DOHH2 (cell line): ENCODE measurements at regions not wholly inside any gene's neighbourhood (a gene's known extent, or its start where the extent isn't known, plus 50 kb on each side); places are given as distances from the start of the nearest gene placed in this dataset.

Source experiments
- H3F3A ChIP-seq: fragments of 200-600 bp; sonication (generic), shearing (Covaris generic); 2 replicates; pipeline ENCODE4 v1.6.0; 2016; ENCODE audit warnings: antibody characterized with exemption, mild to moderate bottlenecking; ENCODE audit not compliant: control insufficient read depth, insufficient read depth
- H3K27ac ChIP-seq: fragments of 200-600 bp; sonication (generic); 2 replicates; pipeline ENCODE4 v1.5.1; 2014; ENCODE audit warnings: low read depth, mild to moderate bottlenecking, low read length, moderate library complexity
- H3K27me3 ChIP-seq: fragments of 200-600 bp; sonication (generic); 2 replicates; pipeline ENCODE4 v1.6.1; 2014; ENCODE audit warnings: mild to moderate bottlenecking, low read length, mixed read lengths; ENCODE audit not compliant: control insufficient read depth
- H3K36me3 ChIP-seq: fragments of 200-600 bp; sonication (generic); 2 replicates; pipeline ENCODE4 v1.6.1; 2014; ENCODE audit warnings: mild to moderate bottlenecking, low read length, moderate library complexity, mixed read lengths; ENCODE audit not compliant: control insufficient read depth
- H3K4me1 ChIP-seq: fragments of 200-600 bp; sonication (generic); 2 replicates; pipeline ENCODE4 v1.6.1; 2014; ENCODE audit warnings: mild to moderate bottlenecking, low read length, mixed read lengths; ENCODE audit not compliant: control insufficient read depth
- H3K4me2 ChIP-seq: fragments of 200-600 bp; sonication (generic); 2 replicates; pipeline ENCODE4 v1.6.0; 2014; ENCODE audit warnings: mild to moderate bottlenecking, low read length, moderate library complexity
- H3K4me3 ChIP-seq: fragments of 200-600 bp; sonication (generic); 2 replicates; pipeline ENCODE4 v1.5.1; 2014; ENCODE audit warnings: mild to moderate bottlenecking, low read length, mixed read lengths
- H3K79me2 ChIP-seq: fragments of 200-600 bp; sonication (generic); 2 replicates; pipeline ENCODE4 v1.6.1; 2014; ENCODE audit warnings: mild to moderate bottlenecking, low read length, mixed read lengths; ENCODE audit not compliant: control insufficient read depth
- H3K9me2 ChIP-seq: fragments of 200-600 bp; sonication (generic); replicated peaks from 2 replicates; pipeline ENCODE4 v1.6.1; 2014; ENCODE audit warnings: mild to moderate bottlenecking, low read length, mixed read lengths; ENCODE audit not compliant: control insufficient read depth
- H3K9me3 ChIP-seq: fragments of 200-600 bp; sonication (generic); 2 replicates; pipeline ENCODE4 v1.6.1; 2014; ENCODE audit warnings: antibody characterized with exemption, low read length, mixed read lengths; ENCODE audit not compliant: control insufficient read depth, insufficient read depth
- H4K20me1 ChIP-seq: fragments of 200-600 bp; sonication (generic); 2 replicates; pipeline ENCODE4 v1.6.0; 2014; ENCODE audit warnings: low read depth, mild to moderate bottlenecking, antibody characterized with exemption, low read length, moderate library complexity; ENCODE audit not compliant: control insufficient read depth, insufficient read depth
- CTCF ChIP-seq: fragments of 200-600 bp; sonication (generic); IDR thresholded peaks from one replicate; pipeline ENCODE4 v1.5.1; 2014; ENCODE audit warnings: antibody characterized with exemption, mild to moderate bottlenecking, low read depth, low read length; ENCODE audit not compliant: poor library complexity, severe bottlenecking
- EZH2phosphoT487 ChIP-seq: fragments of 200-600 bp; sonication (generic); IDR thresholded peaks from 2 replicates; pipeline ENCODE4 v1.6.1; 2017; ENCODE audit warnings: borderline replicate concordance, mild to moderate bottlenecking, antibody characterized with exemption, low read length, moderate library complexity, mixed read lengths

DNA sequence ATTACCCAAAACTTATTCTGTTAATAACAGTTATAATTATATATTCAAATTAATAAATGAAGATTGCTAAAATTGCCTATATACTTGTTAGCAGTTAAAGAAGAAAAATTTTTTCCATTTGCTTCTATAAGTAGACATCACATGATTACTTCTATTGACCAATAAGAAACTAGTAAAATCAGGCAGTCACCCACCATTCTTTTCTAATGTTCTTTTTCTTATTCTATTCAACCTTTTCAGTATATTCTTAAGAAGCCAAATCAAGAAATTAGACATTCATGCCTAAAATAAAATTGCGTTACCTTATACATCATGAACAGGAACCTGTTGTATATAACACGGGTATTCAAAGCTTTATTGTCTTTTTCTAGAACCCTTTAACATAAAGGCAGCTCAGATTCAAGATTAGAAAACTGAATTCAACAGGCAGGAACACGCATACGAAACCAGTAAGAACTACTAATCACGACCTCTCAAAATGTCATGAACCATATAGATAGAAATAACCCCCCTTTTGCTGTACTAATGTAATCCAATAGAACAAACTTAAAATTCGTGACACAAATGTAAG lies 568.1 kb upstream of the DIPK2B start:
- no peaks in the 10 kb centered on the region for H3K4me1 ChIP-seq

GRCh38 chrX:45766981-45767501 lies 566.4 kb upstream of the DIPK2B start:
- no peak overlapping the region for H3K27ac ChIP-seq
- H3K9me2 ChIP-seq, result no peaks in the 10 kb centered on the region
- no peaks in the 10 kb centered on the region for H4K20me1 ChIP-seq
- no peaks in the 10 kb centered on the region for H3K4me1 ChIP-seq
- no peaks in the 10 kb centered on the region for H3K9me3 ChIP-seq
- H3K4me3 ChIP-seq, result no peak overlapping the region
- peaks cover 20% of the 10 kb centered on the region for H3K27me3 ChIP-seq
- TF ChIP-seq EZH2phosphoT487, result no peak
- TF ChIP-seq CTCF, result no peak
- no peak overlapping the region for H3K4me2 ChIP-seq
- no peaks in the 10 kb centered on the region for H3K36me3 ChIP-seq
- H3F3A ChIP-seq, result no peaks in the 10 kb centered on the region
- H3K79me2 ChIP-seq, result no peaks in the 10 kb centered on the region

More for the DNA sequence above, 568.1 kb upstream of the DIPK2B start:
- Histone ChIP-seq H3K27me3 (peaks cover 20% of the 10 kb centered on the region), H3K79me2 (no peaks in the 10 kb centered on the region), H3K27ac (no peak overlapping the region), H3K36me3 (no peaks in the 10 kb centered on the region), H3F3A (no peaks in the 10 kb centered on the region), H3K9me3 (no peaks in the 10 kb centered on the region), H4K20me1 (no peaks in the 10 kb centered on the region), H3K4me3 (no peak overlapping the region), H3K9me2 (no peaks in the 10 kb centered on the region), H3K4me2 (no peak overlapping the region)
- TF ChIP-seq EZH2phosphoT487, result no peak
- no peak for TF ChIP-seq CTCF

DNA sequence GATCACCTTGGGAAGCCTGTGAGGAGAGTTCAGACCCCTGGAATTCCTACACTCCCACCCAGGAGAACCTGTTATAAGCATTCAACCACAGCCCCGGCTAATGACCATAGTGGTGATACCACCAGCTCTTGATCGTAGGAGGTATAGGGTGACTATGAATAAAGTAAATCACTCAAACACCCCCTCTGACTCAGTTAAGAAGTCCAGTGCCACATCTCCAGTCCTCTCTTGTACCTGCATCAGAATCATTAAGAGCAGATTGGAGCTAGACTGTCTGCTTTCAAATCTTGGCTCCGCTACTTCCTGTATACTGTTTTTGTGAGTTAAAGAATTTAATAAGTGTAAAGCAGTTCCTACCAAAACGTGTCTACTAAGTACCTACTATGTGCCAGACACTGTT lies 565.1 kb upstream of the DIPK2B start:
- Histone ChIP-seq H3K27me3 (peaks cover 13% of the 10 kb centered on the region), H3K27ac (no peak overlapping the region), H3K36me3 (no peaks in the 10 kb centered on the region), H3K79me2 (no peaks in the 10 kb centered on the region), H4K20me1 (no peaks in the 10 kb centered on the region), H3K4me2 (no peak overlapping the region), H3K4me3 (no peak overlapping the region), H3F3A (no peaks in the 10 kb centered on the region), H3K9me2 (no peaks in the 10 kb centered on the region), H3K4me1 (no peaks in the 10 kb centered on the region), H3K9me3 (no peaks in the 10 kb centered on the region)
- TF ChIP-seq CTCF, result no peak
- TF ChIP-seq EZH2phosphoT487, result no peak
